RCC 7860 (cell line): ENCODE measurements at regions not wholly inside any gene's neighbourhood (a gene's known extent, or its start where the extent isn't known, plus 50 kb on each side); places are given as distances from the start of the nearest gene placed in this dataset.
"Not testable (repeated sequence)": the region's sequence is repeated elsewhere in the genome, so short reads cannot be mapped to it uniquely, and the experiment has no call there.

ENCODE experiments used
- DNase-seq: peaks from one replicate; pipeline ENCODE4 v3.0.0-alpha.2; 2015; ENCODE audit warnings: low spot score
- FAIRE-seq: peaks from 2 replicates; lab custom pipeline; 2012; peaks lifted over from hg19 to GRCh38; lab: Jason Lieb, UNC

DNA sequence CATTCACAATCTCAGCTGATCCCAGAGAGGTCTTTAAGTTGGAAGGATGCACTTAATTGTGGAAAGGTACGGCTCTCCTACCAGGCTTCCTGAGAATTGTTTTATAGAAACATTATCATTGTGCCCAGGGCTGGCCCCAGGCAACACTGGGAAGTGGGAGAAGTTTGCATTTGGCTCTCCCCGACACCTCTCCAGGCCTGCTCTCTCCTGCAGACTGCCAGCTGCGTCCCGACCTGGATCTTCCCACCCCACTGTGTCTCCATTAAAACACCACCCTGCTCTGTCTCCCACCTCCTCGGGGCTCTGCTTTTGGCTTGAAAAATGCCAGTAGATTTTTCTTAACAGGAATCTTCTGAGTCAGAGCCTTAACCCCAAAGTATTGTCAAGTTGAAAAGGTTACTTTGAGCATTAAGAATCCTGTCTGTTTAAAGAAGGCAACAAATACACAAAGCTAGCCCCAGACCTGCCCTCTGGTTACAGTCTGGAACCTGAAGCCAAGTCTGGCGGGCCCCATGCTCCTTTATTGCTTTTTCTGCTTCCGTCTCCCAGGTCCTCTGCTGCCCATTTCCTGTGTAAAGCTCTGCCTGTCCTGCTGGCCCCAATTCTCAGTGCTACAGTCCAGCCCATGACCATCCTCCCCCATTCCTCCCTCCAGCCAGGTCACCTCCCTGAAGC is 530.2 kb downstream of the SOX6 start:
- no peak for DNase-seq

DNA sequence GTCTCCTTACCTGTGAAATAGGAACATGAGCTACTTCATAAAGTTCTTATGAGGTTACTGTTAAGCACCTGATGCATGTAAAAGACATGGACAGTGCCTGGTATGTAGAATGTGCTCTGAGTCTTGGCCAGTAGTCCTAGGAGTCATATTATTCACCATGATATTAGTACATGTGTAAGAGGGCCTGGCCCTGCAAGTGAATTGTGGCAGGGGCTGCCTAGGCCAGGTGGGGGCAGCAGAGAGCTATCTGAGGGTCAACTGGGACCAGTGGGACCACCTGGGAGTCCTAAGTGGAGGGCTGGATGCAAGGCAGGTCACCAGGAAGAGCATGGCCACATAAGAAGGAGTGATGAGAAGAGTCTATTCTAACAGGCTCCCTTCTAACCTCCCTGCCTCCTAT is 529.5 kb downstream of the SOX6 start:
- DNase-seq (no peak), FAIRE-seq (no peak)

More for the DNA sequence above, 530.2 kb downstream of the SOX6 start:
- FAIRE-seq, result no peak

DNA sequence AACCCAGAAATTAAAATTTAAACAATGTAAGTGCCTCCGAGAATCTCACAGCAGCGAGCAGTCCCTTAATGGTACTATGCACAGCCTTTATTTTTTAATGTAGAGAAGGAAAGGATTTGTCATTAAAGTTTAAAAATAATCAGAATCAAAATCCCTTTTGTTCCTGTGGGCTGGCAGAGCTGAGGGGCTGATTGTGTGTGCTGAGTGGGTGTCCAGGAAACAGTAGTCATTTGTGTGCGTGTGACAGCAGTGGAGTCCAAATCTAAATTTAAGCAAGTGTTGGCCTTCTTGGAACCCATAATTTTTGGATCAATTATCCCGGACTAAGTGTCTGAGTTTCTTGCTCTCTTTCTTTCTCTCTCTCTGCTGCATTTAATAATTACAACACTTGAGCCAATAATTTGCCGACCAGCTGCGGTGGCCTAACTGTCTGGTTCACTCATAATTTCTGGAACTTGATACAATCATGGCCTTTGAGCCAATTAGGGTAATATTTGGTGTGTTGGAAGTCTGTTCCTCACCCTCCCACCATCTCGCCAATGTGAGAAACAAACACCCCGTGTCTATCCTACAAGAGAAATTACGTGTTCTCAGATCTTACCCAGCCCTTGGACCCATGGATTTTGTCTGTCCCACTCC is 528.0 kb downstream of the SOX6 start:
- FAIRE-seq (no peak), DNase-seq (no peak)

DNA sequence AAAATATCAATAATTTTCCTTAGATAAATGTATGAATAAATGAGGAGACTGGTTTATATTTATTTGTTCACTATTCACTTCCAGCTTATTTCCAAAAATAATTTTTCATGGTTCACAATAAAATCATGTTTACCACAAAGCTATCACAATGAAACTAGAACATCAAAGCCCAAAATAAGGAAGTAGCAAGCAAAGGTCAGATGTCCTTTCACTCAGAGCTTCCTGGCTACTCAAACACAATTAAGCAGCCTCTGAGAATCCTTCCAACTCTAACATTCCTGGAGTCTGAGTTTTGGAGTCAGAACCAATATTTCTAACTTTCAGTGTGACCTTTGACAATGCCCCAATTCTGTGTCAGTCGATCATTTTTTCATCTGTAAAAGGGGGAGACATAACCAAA is 527.0 kb downstream of the SOX6 start:
- no peak for FAIRE-seq

DNA sequence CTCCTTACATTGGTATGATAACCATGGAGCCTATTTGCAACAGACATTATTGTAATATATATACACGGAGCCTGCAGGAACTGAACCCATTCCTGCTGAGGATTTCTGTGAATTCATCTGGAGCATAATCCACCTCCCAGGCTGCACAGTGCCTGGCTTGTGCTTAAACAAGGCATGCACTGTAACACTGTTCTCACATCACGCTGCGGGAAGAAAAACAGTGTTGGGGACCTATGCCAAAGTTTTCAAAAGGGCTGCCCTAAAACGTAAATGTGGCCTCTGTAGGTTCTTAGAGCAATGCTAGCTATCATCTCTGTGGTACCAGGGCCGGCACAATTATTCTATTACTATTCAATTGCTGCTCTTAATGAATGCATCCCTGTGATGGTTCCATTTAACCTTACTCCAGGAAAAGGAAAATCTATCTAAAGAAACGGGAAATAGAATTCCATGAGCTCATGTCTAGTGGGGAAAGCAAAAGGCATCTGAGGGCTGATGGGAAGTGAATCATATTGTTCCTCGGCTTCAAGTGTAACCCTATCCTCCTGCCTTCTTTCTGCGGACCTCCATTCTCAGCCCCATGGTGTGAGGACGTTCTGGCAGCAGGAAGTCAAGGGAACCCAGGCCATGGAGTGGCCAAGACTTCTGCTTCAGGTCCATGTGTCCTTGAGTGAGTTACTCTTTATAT is 525.5 kb downstream of the SOX6 start:
- DNase-seq (no peak), FAIRE-seq (no peak)

More for the DNA sequence above, 527.0 kb downstream of the SOX6 start:
- no peak for DNase-seq

DNA sequence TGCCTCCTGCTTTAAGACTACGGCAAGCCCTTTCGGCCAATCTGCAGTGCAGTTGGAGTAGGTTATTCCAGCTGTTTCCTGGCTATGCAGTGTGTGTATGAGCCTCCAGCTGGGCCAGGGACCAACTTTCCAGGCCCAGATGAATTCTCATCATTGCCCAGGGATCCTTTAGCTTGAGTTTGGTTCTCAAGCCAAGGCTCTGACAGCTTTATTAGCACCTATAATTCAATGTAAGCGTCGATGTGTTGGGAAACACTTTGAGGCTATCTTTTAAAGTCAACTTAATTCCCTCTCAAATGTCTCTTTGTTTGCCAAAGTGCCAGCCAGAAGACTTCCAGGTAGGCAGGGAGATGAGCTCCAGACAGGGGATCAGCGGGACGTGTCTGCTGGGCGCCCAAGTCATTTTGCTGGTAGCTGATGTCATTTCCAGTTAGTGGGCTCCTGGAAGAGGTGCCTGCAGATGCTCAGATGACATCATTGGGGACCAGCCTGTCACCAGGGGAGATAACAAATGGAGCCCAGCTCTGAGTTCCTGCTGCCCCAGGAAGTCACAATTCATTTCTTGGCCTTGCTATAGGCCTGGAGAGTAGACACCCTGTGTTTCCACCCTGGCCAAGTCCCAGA is 520.4 kb downstream of the SOX6 start:
- DNase-seq (no peak), FAIRE-seq (no peak)

DNA sequence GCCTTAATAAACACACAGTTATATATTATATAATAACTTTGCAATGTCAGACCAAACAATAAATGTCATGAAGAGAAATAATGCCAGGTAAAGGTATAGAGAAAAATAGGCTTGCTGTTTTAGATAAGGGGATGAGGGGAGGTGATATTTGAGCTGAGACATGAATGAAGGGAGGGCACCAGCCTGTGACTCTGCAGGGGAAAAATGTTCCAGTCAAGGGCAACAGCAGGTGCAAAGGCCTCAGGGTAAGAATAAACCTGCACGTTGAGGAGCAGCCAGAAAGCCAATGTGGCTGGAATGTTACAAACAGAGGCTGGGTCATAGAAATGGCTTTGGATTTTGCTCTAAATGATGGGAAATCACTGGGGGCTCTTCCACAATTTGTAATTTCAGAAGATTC is 519.6 kb downstream of the SOX6 start:
- no peak for FAIRE-seq
- no peak for DNase-seq

DNA sequence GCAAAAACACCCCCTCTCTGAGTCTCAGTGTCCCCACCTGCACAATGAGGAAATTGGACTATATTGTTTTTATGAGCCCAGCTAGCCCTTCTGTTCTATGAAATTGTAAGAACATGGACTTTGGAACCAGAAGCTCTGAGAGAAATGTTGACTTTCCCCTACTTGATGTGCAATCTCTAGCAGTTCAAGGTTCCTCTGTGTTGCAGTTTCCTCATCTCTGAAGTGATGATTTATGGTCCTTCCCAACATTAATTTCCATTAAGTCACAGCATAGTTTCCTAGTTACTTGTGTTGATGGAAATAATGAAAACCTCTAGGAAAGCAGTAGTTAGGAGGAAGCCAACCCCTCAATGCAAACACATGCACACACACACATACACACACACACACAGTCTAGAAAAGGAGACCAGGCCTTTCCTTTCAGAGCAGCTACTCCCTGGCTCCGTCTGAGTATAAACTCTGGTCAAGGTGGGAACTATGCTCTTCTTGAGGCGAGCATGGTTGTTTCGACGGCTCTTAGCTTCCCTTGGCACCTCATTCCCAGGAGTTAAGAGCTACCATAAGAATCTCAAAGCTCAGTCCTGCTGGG is 518.4 kb downstream of the SOX6 start:
- DNase-seq (no peak), FAIRE-seq (no peak)

DNA sequence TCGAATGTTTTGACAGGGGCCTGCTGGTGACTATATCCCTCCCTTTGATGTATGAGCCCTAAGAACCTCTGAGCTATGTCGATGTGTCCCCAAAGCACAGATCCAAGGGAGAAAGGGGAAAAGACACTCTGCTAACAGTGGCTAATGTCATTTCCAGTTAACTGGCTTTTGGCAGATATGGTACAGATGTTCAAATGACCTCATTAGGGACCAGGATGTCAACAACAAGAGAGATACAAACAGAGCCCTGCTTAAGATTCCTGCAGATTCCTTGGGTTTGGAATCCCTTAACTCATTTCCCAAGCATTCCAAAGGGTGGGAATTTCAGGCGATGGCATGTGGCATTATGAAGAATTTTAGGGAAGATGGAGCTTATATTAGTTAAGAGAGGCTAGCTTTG is 517.3 kb downstream of the SOX6 start:
- DNase-seq (no peak), FAIRE-seq (no peak)

DNA sequence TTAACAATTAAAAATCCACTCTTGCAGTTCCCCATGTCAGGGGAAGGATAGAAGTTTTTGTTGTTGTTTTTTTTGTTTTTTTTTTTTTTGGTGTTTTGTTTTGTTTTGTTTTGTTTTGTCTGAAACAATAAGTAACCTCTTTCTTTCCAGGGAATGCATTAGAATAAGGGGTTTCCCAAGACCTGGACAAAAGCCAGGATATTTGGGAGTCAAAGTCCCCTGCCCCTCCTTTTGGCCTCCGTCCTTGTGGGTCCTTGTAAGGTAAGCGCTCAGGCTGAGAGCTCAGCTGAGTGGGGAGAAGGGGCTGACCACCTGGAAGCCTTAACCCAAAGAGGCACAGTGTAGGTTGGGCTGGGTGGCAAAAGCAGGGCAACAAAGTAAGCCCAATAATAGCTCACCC is 515.4 kb downstream of the SOX6 start:
- DNase-seq (no peak), FAIRE-seq (no peak)

DNA sequence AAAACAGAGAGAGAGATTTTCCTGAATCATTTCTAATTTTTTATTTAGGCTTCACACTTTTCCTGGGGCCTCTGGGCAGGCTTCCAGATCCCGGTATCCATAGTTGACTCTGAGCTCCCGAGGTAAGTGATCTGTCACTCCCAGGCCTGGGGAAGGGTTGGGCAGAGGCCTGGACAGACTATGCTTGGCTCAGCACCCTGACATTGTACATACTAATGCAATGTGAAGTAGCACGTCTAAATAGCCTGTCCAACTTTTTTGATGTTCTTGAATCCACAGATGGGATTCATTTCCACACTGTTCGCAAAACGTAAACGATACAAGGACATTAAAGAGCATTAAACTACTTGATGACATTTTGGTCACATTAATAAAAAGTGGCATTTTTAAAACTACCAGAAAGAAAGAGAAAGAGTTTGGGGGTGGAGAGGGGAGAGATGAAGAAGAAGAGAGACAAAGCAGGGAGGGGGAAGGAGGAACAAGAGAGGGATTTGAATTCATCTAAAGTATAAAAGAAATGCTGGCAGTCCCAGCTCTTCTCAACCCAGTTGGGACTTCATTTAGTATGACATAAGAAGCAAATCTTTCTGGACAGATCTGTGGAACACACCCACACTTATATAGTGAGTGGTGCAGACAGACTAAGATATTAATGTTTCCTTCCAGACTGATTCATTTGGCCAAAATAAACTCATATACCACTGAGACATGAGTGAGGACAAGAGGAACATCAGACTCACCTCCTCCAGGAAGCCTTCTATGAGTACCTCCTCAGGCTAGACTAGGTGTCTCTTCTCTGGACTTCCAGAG is 514.2 kb downstream of the SOX6 start:
- DNase-seq, result no peak
- no peak for FAIRE-seq

DNA sequence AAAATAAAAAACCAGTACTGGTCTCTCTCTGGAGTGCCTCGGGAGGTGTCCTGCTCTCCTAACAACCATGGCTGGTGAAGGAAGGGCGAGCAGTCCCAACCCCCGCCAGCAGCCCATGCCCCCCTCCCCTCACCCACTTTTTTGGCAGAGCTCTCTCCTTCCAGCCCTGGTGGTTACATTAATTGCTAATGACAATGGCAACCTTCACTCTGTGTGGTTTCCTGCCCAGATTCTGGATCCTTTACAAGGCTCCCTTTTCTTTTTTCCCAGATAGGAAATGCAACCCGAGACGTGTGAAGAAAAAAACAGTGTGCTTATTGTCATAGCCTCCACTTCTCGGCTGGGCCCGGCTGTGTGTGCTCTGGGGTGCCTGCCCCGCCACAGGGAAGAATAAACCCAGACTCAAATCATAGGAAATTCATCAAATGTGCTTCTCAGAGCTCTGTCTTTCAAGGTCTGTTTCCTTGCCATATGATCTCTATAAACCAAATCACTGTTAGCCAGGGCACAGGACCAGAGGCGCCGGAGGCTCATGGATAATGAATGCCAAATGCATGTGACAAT is 513.0 kb downstream of the SOX6 start:
- DNase-seq (no peak), FAIRE-seq (no peak)

DNA sequence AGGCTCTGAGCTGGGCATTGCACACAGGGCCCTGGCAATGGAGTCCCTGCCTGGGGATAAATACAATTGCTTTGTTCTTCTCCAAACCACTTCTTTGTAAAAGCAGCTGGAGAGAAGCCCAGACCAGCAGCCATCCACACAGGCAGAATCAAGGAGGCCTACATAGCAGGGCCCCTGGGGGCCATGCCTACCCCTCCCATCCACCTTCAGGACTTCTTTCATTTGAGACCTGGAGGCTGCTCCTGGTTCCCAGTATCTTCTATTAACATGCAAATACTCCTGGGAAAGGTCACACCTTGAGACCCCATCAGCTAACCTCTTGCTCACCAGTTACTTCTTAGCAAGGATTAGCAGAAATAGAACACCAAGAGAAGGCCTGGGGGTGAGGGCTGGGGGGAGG is 511.1 kb downstream of the SOX6 start:
- no peak for FAIRE-seq
- no peak for DNase-seq

DNA sequence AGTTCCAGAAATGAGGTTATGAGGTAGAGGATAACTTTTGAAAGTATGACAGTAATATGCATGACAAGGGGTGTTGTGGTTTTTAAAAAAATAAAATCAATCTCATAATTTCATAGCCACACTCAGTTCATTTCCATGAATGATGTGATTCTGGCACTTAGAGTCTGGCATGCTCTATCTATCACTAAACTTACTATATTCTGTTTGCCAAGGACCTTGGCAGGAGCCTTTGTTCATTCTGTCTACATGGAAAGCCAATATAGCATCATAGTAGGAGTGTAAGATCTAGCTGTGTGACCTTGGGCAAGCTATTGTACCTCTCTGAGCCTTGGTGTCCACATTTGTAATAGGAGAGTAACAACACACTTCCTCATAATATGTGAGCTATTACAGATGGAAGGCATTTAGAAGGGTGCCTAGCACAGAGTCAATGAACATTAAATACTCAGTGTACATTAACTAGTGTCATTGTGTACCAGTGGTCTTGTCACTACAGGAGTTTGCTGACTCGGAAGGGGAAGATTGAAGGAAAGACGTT is 507.6 kb downstream of the SOX6 start:
- DNase-seq, result no peak

DNA sequence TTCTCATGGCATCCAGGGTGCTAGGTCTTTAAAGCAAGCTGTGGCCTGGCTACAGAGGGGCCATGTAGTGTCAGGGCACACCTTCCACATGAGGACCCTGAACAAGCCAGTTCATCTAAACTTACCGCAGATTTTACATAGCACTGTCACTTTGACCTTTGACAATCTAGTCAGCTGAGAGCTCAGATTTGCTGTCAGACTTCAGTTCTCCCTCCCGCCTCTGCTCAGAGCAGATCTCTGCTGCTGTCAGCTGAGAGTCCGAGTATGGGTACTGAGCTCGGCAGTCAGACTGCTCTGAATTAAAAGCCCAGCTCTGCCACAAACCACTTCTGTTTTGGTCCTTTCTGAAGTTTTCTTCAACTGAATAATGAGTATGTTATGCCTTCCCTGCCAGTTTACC is 507.1 kb downstream of the SOX6 start:
- DNase-seq (no peak), FAIRE-seq (no peak)

More for the DNA sequence above, 507.6 kb downstream of the SOX6 start:
- no peak for FAIRE-seq

DNA sequence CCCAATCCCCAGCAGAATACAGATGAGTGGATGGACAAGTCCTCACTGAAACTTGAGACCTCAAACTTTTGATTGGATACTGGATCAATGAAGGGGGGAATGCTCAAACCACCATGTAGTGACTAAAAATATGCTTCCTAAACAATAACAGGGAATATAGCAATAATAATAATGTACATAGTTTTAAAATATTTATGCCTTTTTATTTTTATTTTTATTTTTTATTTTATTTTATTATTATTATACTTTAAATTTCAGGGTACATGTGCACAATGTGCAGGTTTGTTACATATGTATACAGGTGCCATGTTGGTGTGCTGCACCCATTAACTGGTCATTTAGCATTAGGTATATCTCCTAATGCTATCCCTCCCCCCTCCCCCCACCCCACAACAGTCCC is 506.0 kb downstream of the SOX6 start:
- not testable (repeated sequence) for DNase-seq, FAIRE-seq

DNA sequence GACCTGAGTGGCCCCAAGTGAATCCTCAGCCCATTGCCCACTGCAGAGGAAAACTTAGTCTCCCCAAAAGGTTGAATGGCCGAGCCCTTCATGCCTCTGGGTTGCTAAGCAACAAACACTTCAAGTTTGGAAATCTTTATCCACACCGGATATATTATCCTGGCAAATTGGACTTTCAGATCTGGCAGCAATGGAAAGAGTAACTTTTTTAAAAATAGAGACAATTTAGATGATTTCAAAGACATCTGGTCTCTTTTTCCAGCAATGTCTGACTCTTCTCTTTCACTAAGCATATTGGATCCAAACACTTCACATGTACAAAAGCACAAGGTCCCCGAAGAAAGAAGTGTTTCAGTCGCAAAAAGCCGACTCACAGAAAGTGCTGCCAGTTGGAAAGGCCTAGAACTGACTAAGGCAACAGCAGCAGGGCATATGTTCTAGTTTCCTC is 505.3 kb downstream of the SOX6 start:
- DNase-seq, result no peak

DNA sequence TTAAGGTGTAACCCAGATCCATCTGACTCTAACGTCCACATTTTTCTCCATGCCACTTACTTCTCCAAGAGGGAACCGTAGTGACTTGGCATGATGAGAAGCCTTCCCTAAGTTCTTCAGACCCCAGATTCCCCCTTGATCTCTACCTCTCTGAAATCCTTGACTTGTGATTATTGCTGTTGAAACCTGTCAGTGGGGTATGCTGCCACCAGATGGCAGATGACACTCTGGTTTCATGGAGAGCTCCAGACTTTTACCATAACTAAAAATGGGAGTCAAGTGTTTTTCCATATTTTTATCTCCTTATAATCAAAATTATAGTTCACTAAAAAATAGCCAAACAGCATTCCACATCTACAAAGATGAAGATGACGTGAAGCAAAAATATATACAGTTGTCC is 504.2 kb downstream of the SOX6 start:
- FAIRE-seq (no peak), DNase-seq (no peak)

More for the DNA sequence above, 505.3 kb downstream of the SOX6 start:
- no peak for FAIRE-seq

DNA sequence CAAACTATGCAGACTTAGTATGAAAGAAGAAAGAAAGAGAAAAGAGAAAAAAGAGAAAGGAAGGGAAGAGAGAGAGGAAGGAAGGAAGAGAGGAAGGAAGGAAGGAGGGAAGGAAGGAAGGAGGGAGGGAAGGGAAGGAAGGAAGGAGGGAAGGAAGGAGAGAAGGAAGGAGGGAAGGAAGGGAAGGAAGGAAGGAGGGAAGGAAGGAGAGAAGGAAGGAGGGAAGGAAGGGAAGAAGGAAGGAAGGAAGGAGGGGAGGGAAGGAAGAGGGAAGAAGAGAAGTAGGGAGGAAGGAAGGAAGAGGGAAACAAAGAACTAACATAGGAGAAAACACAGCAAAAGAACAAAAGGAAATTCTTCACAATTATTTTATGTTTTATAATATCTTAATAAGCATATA is 502.1 kb downstream of the SOX6 start:
- DNase-seq, result no peak

DNA sequence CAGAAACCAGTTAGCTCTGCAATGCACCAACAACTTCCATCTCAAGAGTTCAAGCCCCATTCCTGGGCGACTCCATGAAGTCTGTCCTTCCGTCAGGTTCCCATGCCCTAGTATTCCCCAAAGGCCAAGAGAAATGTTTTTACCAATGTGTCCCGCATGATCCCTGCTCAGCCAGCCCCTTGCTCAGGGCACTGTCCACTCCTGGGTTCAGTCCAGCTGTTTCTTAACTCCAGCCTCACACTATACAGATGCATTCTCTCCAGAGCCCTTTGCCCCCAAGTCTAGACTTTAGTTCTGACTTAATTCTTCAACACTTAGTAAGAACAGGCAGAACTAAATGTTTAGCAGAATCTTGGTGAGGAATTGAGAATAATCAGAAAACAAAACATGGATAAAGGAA is 497.5 kb downstream of the SOX6 start:
- FAIRE-seq, result no peak
- no peak for DNase-seq

More for the DNA sequence above, 502.1 kb downstream of the SOX6 start:
- no peak for FAIRE-seq
